Activated B cell treated with CpG ODN at 0.5 μM for 24 hours (primary cell): ENCODE measurements at regions not wholly inside any gene's neighbourhood (a gene's known extent, or its start where the extent isn't known, plus 50 kb on each side); places are given as distances from the start of the nearest gene placed in this dataset.
"Not testable (repeated sequence)": the region's sequence is repeated elsewhere in the genome, so short reads cannot be mapped to it uniquely, and the experiment has no call there.

Experiments used
- ATAC-seq: fragments of 200-7000 bp; cut with Tn5 transposase; one replicate; pipeline ENCODE4 v1.10.0; 2021; ENCODE audit warnings: low read depth, mild to moderate bottlenecking, moderate library complexity
- CTCF ChIA-PET: fragments of 350-600 bp; sonication (Branson Sonifier 250); formaldehyde crosslinking; loops from one replicate; lab custom pipeline; 2021; ENCODE audit warnings: antibody characterized with exemption; lab: Charles Lee
- POLR2A ChIA-PET: fragments of 350-600 bp; sonication (Branson Sonifier 250); formaldehyde crosslinking; loops from one replicate; lab custom pipeline; 2021; ENCODE audit warnings: antibody characterized with exemption; lab: Charles Lee
- DNase-seq: peaks from one replicate; pipeline ENCODE4 v3.0.0; 2022
- H3K27ac Mint-ChIP-seq: one replicate; pipeline ENCODE4 v1.8.0; 2020; ENCODE audit warnings: mixed read lengths
- H3K27me3 Mint-ChIP-seq: one replicate; pipeline ENCODE4 v1.8.0; 2021; ENCODE audit warnings: mixed read lengths
- H3K36me3 Mint-ChIP-seq: one replicate; pipeline ENCODE4 v1.8.0; 2021; ENCODE audit warnings: low read depth, mixed read lengths
- H3K4me1 Mint-ChIP-seq: one replicate; pipeline ENCODE4 v1.8.0; 2021; ENCODE audit warnings: mixed read lengths
- H3K4me3 Mint-ChIP-seq: one replicate; pipeline ENCODE4 v1.8.0; 2020; ENCODE audit warnings: mild to moderate bottlenecking, mixed read lengths
- H3K9me3 Mint-ChIP-seq: one replicate; pipeline ENCODE4 v1.8.0; 2020; ENCODE audit warnings: mixed read lengths
- CTCF ChIP-seq: fragments of 200-600 bp; IDR thresholded peaks from one replicate; pipeline ENCODE4 v1.8.0; 2022; ENCODE audit warnings: antibody characterized with exemption, mild to moderate bottlenecking
- intact Hi-C: fragments of 100-400 bp; cut with micrococcal nuclease; formaldehyde crosslinking; loops from one replicate; pipeline ENCODE4 v1.15.1; 2024

DNA sequence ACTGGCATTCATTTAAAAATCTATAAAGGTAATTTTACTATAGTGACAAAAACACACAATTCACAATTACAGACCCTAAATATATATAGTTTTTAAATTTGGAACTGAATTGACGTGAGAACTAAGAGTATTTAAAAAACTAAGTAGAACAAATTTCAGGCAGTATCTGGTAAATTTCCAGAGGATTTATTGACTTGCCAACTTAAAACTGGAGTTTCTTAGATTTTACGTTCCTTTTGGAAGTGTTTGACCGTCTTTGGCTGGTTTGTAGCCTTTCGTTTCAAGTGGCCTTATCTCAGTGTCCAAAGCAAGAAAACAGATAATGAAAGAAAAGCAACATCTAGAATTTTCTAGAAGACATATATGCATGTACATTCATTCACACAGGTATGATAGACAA, 234.4 kb upstream of the VLDLR start:
- Mint-ChIP-seq H3K36me3 (no peaks in the 10 kb centered on the region), H3K27me3 (peaks cover 2% of the 10 kb centered on the region), H3K27ac (no peak overlapping the region), H3K4me1 (no peaks in the 10 kb centered on the region), H3K9me3 (peaks cover 5% of the 10 kb centered on the region), H3K4me3 (no peak overlapping the region)
- ATAC-seq (no peak), DNase-seq (no peak)
- POLR2A ChIA-PET: no interaction called here
- CTCF ChIA-PET: no interaction called here
- no peak for TF ChIP-seq CTCF
- intact Hi-C loops: no loop called here

GRCh38 chr9:2389404-2389803, 232.2 kb upstream of the VLDLR start:
- ChIA-PET POLR2A (no interaction called here), CTCF (no interaction called here)
- Mint-ChIP-seq H3K4me1 (no peaks in the 10 kb centered on the region), H3K9me3 (peaks cover 7% of the 10 kb centered on the region), H3K27me3 (no peaks in the 10 kb centered on the region), H3K4me3 (no peak overlapping the region), H3K36me3 (no peaks in the 10 kb centered on the region), H3K27ac (no peak overlapping the region)
- intact Hi-C loops: no loop called here
- TF ChIP-seq CTCF: no peak
- DNase-seq (no peak), ATAC-seq (no peak)

GRCh38 chr9:2390028-2390427, 231.6 kb upstream of the VLDLR start:
- ChIA-PET POLR2A (no interaction called here), CTCF (no interaction called here)
- ATAC-seq (no peak), DNase-seq (no peak)
- no peak for TF ChIP-seq CTCF
- Mint-ChIP-seq H3K4me3 (no peak overlapping the region), H3K27ac (no peak overlapping the region), H3K27me3 (no peaks in the 10 kb centered on the region), H3K36me3 (no peaks in the 10 kb centered on the region), H3K4me1 (no peaks in the 10 kb centered on the region), H3K9me3 (peaks cover 7% of the 10 kb centered on the region)
- intact Hi-C loops: no loop called here

- intact Hi-C loops, H3K9me3 Mint-ChIP-seq, H3K4me3 Mint-ChIP-seq, H3K4me1 Mint-ChIP-seq, CTCF ChIA-PET, H3K36me3 Mint-ChIP-seq, POLR2A ChIA-PET, H3K27ac Mint-ChIP-seq, H3K27me3 Mint-ChIP-seq, ATAC-seq, DNase-seq: not testable (repeated sequence)
Observed at GRCh38 chr9:2391509-2392132, 230.0 kb upstream of the VLDLR start.

GRCh38 chr9:2394087-2394741, 227.4 kb upstream of the VLDLR start:
- H3K4me3 Mint-ChIP-seq, H3K9me3 Mint-ChIP-seq, POLR2A ChIA-PET, DNase-seq, H3K27ac Mint-ChIP-seq, H3K4me1 Mint-ChIP-seq, intact Hi-C loops, H3K36me3 Mint-ChIP-seq, H3K27me3 Mint-ChIP-seq, ATAC-seq, CTCF ChIA-PET: not testable (repeated sequence)

DNA sequence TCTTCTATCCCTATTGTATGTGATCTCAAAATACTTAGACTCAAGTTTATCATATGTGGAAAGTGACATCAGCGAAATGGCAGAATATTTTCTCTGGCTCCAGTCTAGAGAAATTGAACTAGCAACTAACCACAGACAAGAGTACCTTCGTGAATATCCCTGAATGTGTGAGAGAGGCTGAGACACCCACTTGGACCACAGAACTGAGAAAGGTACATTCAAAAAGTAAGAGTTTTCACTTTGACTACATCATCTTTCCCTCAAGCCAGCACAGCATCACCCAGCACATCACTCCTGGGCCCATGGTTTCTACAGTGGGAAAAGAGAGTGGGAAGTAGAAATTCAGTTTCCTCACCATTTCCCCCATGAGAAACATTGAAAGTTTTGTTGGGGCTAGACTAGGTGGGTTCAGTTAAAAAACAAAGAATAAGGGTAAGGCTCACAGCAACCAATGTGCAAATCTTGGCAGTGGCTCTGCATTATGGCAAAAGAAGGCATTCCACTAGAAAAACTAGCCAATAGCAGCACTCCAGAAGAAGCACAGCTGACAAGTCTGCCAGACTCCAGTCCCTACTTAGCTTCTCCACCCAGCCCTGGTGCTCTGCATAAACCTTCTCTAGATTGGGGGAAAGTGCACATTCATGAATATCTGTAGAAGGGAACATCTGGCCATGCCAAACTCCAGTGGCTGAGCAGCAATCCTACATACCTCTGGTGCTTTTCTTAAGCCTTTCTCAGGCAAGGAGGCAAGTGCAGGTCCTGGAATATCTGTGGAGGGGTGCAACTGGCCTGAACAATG, 225.6 kb upstream of the VLDLR start:
- no peak overlapping the region for H3K4me3 Mint-ChIP-seq
- no peaks in the 10 kb centered on the region for H3K4me1 Mint-ChIP-seq
- ATAC-seq (no peak), DNase-seq (no peak)
- ChIA-PET CTCF (no interaction called here), POLR2A (no interaction called here)
- peaks cover 4% of the 10 kb centered on the region for H3K27me3 Mint-ChIP-seq
- no peak for TF ChIP-seq CTCF
- intact Hi-C loops: no loop called here
- H3K9me3 Mint-ChIP-seq: peaks cover 5% of the 10 kb centered on the region
- no peaks in the 10 kb centered on the region for H3K36me3 Mint-ChIP-seq
- H3K27ac Mint-ChIP-seq: no peak overlapping the region
